Tibial nerve (tissue), 4 donors: ENCODE measurements at regions not wholly inside any gene's neighbourhood (a gene's known extent, or its start where the extent isn't known, plus 50 kb on each side); places are given as distances from the start of the nearest gene placed in this dataset.

ENCODE experiments used
- CTCF ChIP-seq, 5 experiments: fragments of 200-600 bp in 3 of 5; fragments of 450-650 bp in 2 of 5; sonication (generic) in 3 of 5; IDR thresholded peaks; one replicate each; pipeline ENCODE4 v1.5.1; 2016 to 2019; ENCODE audit warnings: antibody characterized with exemption in 5 of 5, mild to moderate bottlenecking in 3 of 5, moderate library complexity in 2 of 5
- EP300 ChIP-seq, 2 donors: sonication (generic); formaldehyde crosslinking; IDR thresholded peaks; one replicate each; pipeline ENCODE4 v1.6.1; 2017; ENCODE audit warnings: antibody characterized with exemption in 2 of 2, mild to moderate bottlenecking in 1 of 2
- POLR2A ChIP-seq, 2 donors: fragments of 450-650 bp; IDR thresholded peaks; one replicate each; pipeline ENCODE4 v1.6.1; 2017; ENCODE audit warnings: antibody characterized with exemption in 2 of 2, mild to moderate bottlenecking in 2 of 2, moderate library complexity in 2 of 2

DNA sequence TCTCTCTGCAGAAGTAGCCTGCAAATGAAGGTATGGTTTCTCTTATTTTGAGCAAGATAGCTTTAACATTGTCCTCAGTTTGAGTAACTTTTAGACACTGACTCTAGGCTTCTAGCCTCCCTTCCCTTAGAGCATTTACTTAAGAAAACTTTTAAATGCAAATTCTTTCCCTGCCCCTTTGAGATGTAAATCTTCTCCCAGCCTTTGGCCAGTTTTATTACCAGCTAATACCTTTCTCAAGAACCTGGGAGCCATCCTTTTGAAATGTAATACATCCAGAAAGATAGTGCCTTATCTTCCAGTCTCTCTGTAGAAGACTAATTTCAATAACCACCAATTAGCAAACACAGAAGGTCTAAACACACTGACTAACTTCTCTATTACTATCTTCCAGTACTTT is 688.9 kb upstream of the CDH9 start:
- no peak for TF ChIP-seq POLR2A (IDR thresholded peaks at IDR 0.05)
- no peak for TF ChIP-seq CTCF (IDR thresholded peaks at IDR 0.05)
- no peak for TF ChIP-seq EP300 (IDR thresholded peaks at IDR 0.05)
